ENCODE measurements at regions not wholly inside any gene's neighbourhood (a gene's known extent, or its start where the extent isn't known, plus 50 kb on each side); places are given as distances from the start of the nearest gene placed in this dataset.

DNA sequence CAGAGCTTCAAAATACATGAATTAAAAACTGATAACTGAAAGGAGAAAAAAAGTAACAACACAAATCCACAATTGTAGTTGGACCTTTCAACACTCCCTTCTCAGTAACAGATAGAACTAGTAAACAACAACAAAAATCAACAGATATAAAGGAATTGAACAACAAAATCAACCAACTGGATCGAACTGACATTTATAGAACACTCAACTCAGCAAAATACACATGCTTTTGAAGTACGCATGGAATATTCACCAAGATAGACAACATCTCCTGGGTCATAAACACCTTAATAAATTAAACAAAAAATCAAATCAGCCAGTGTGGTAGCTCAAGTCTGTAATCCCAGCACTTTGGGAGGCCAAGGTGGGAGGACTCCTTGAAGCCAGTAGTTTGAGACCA is 63.3 kb downstream of the ILRUN start:
- DNase-seq (ENCODE audit: low read depth): no peak
- TF ChIP-seq, protein P1, sequence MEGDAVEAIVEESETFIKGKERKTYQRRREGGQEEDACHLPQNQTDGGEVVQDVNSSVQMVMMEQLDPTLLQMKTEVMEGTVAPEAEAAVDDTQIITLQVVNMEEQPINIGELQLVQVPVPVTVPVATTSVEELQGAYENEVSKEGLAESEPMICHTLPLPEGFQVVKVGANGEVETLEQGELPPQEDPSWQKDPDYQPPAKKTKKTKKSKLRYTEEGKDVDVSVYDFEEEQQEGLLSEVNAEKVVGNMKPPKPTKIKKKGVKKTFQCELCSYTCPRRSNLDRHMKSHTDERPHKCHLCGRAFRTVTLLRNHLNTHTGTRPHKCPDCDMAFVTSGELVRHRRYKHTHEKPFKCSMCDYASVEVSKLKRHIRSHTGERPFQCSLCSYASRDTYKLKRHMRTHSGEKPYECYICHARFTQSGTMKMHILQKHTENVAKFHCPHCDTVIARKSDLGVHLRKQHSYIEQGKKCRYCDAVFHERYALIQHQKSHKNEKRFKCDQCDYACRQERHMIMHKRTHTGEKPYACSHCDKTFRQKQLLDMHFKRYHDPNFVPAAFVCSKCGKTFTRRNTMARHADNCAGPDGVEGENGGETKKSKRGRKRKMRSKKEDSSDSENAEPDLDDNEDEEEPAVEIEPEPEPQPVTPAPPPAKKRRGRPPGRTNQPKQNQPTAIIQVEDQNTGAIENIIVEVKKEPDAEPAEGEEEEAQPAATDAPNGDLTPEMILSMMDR (conservative IDR thresholded peaks at IDR 0.05; ENCODE audit: low read depth, low read length): no peak
- no peak overlapping the region for H3K4me3 ChIP-seq (ENCODE audit: low read depth, low read length)

DNA sequence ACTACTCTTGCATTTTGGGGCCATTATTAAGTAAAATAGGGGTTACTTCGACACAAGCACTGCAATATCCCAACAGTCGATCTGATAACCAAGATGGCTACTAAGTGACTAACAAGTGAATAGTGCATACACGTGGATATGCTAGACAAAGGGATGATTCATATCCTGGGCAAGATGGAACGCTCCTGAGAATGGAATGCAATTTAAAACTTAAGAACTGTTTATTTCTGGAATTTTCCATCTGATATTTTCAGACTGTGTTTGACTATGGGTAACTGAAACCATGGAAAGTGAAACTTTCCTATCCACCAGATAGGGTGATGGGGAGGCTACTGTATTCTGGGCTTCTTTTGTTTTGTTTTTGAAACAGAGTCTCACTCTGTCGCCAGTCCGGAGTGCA is 66.5 kb downstream of the ILRUN start:
- peak; percentile 60 for DNase-seq (ENCODE audit: low read depth)
- TF ChIP-seq, protein P1 (conservative IDR thresholded peaks at IDR 0.05; ENCODE audit: low read depth, low read length): no peak
- H3K4me3 ChIP-seq (ENCODE audit: low read depth, low read length): no peak overlapping the region

DNA sequence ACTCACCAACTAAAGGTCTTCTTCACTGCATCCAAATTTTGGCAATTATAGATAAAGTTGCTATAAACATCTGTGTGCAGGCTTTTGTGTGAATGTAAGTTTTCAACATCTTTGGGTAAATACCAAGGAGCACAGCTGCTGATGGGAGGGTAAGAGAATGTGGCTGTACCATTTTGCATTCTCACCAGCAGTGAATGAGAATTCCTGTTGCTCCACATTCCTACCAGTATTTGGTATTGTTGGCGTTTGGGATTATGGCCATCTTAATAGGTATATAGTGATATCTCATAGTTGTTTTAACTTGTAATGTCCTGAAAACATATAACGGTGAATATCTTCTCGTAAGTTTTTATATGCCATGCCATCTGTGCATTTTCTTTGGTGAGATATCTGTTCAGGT is 69.3 kb downstream of the ILRUN start:
- no peak overlapping the region for H3K4me3 ChIP-seq (ENCODE audit: low read depth, low read length)
- no peak for DNase-seq (ENCODE audit: low read depth)
- TF ChIP-seq, protein P1 (conservative IDR thresholded peaks at IDR 0.05; ENCODE audit: low read depth, low read length): no peak

DNA sequence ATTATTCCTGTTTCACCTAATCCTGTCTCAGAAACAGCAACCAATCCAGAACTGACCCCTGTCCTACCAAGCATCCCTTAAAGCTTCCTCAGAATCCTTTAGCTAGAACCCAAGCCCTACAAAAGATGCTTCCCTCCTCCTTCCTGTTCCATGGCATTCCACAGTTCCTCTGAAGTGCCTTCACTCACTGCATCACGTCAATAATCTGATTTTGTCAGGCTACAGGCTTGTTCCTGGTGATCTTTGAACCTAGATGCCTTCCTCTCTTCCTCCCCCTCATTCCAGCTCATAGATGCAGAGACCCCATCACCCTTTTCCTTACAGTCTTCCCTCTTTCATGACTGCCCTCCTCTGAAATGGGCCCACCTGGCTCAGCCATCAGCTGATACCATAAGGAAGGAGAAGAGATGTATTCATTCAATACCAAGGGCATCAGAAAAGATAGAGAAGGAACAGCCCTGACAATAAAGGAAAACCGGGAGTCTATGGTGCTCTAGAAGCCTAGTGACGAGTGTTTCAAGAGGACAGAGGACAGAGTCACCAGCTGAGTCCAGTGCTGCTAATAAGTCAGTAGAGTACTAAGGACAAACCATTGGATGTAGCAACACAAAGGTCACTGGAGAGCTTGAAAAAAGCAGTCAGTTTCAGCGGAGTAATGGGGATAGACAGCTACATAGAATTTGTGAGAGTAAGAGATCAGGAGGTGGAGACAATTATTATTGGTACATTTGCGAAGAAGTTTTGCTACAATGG is 62.5 kb upstream of the SPDEF start:
- TF ChIP-seq, protein P1 (conservative IDR thresholded peaks at IDR 0.05; ENCODE audit: low read depth, low read length): no peak
- H3K4me3 ChIP-seq (ENCODE audit: low read depth, low read length): no peak overlapping the region
- DNase-seq (ENCODE audit: low read depth): no peak

DNA sequence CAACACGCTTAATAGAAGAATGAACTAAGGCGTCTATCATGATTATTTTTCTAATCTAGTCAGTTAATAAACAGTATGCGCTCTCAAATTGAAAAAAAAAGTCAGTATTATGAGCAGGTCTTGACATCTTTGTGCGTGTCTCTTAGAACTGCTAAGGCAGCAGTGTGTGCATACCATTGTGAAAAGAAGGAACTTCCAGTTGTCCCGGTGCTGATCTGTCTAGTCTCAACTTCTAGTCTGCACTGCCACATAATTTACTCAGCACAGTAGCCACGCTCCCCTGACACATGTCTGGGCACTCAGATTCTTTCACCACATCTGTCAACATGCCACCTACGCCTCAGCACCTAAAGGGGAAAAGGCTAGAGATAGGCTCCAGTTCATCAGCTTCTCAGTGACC is 61.1 kb upstream of the SPDEF start:
- TF ChIP-seq, protein P1 (conservative IDR thresholded peaks at IDR 0.05; ENCODE audit: low read depth, low read length): no peak
- no peak overlapping the region for H3K4me3 ChIP-seq (ENCODE audit: low read depth, low read length)

DNA sequence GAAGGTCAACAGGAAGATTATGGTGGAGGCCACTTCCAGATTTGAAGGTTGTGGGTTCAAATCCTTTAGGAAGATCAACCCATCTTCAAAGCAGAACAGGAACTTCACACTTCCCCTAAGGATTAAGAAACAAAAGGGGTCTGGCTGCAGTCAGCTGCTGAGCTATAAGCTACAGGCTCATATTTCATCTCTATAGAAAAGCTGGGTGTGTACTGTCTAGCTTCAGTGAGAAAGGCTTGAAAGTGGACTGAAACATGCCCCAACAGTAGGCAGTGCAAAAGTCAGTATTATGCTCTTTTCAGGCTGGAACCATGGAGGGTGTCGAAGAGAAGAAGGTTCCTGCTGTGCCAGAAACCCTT is 60.1 kb upstream of the SPDEF start:
- TF ChIP-seq, protein P1 (conservative IDR thresholded peaks at IDR 0.05; ENCODE audit: low read depth, low read length): no peak
- no peak for DNase-seq (ENCODE audit: low read depth)
- no peak overlapping the region for H3K4me3 ChIP-seq (ENCODE audit: low read depth, low read length)

More for the DNA sequence above, 61.1 kb upstream of the SPDEF start:
- DNase-seq (ENCODE audit: low read depth): no peak

DNA sequence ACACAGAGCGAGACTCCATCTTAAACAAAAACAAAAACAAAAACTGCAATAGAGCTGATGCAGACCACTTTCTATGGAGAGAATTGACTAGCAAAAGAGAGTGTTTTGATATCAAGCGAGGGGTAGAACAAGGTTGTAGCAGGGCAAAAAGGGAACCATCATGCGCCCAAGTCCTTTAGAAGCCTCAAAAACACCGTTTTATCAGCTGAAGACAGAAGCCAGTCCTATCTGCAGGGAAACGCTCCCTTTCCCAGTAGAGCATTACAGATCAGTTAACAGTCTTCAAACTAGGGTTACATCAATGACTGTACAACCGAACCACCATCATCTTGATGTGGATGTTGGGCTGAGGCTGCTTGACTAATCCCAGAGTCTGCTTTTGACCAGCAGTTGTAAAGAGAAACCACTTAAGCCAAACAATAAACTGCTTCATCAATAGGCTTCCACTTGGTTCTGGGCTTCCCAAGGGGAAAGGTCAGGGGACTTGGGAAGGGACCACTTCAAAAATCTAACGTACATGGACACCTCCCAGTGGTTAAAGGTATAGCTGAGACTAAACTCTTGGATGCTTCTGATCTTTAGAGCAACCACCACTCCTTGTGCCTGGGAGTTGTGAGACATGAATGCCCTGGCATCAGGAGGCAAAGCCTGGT is 59.6 kb upstream of the SPDEF start:
- no peak for DNase-seq (ENCODE audit: low read depth)
- H3K4me3 ChIP-seq (ENCODE audit: low read depth, low read length): no peak overlapping the region
- TF ChIP-seq, protein P1 (conservative IDR thresholded peaks at IDR 0.05; ENCODE audit: low read depth, low read length): no peak
